Prostate gland (tissue), 2 donors: ENCODE measurements at regions not wholly inside any gene's neighbourhood (a gene's known extent, or its start where the extent isn't known, plus 50 kb on each side); places are given as distances from the start of the nearest gene placed in this dataset.
"Not testable (repeated sequence)": the region's sequence is repeated elsewhere in the genome, so short reads cannot be mapped to it uniquely, and the experiment has no call there.

Source experiments
- CTCF ChIP-seq, 4 experiments: fragments of 200-600 bp in 2 of 4; fragments of 450-650 bp in 2 of 4; sonication (generic) in 2 of 4; IDR thresholded peaks; 1 replicate in 3 of 4; 2 replicates in 1 of 4; pipeline ENCODE4 v1.5.1; 2016 to 2019; ENCODE audit warnings: antibody characterized with exemption in 4 of 4, mild to moderate bottlenecking in 2 of 4, moderate library complexity in 2 of 4
- POLR2AphosphoS5 ChIP-seq: sonication (generic); formaldehyde crosslinking; IDR thresholded peaks from one replicate; pipeline ENCODE4 v1.6.1; 2017; ENCODE audit warnings: antibody characterized with exemption

- not testable (repeated sequence) for TF ChIP-seq CTCF (IDR thresholded peaks at IDR 0.05); POLR2AphosphoS5
Observed at GRCh38 chr2:90266888-90267287, 1575.4 kb downstream of the RPIA start.
